Natural killer cell (primary cell): ENCODE measurements at regions not wholly inside any gene's neighbourhood (a gene's known extent, or its start where the extent isn't known, plus 50 kb on each side); places are given as distances from the start of the nearest gene placed in this dataset.

ENCODE experiments used
- ATAC-seq, 3 donors: fragments of 150-1000 bp in 2 of 3; fragments of 200-7000 bp in 1 of 3; cut with Tn5 transposase; 1 replicate in 1 of 3; 2 replicates in 2 of 3; pipeline ENCODE4 v1.10.0; 2021; ENCODE audit warnings: mild to moderate bottlenecking in 2 of 3, moderate library complexity in 2 of 3
- DNase-seq, 2 donors: peaks; one replicate each; pipeline versions ENCODE4 v3.0.0 to v3.0.0-alpha.2; 2013 to 2021; ENCODE audit warnings: mixed read lengths in 1 of 2
- H3K27ac ChIP-seq: one replicate; pipeline ENCODE4 v1.5.1; 2013; ENCODE audit warnings: mild to moderate bottlenecking, low read length
- H3K27me3 ChIP-seq: one replicate; pipeline ENCODE4 v1.6.1; 2013; ENCODE audit warnings: low read length; ENCODE audit not compliant: control insufficient read depth, insufficient read depth
- H3K36me3 ChIP-seq: one replicate; pipeline ENCODE4 v1.6.1; 2013; ENCODE audit warnings: low read length; ENCODE audit not compliant: control insufficient read depth, insufficient read depth
- H3K4me1 ChIP-seq: one replicate; pipeline ENCODE4 v1.6.1; 2013; ENCODE audit warnings: low read length; ENCODE audit not compliant: control insufficient read depth, insufficient read depth
- H3K4me3 ChIP-seq: one replicate; pipeline ENCODE4 v1.5.1; 2013; ENCODE audit warnings: low read length
- H3K9me3 ChIP-seq: one replicate; pipeline ENCODE4 v1.6.1; 2013; ENCODE audit warnings: low read length; ENCODE audit not compliant: control insufficient read depth, insufficient read depth
- H3K27ac Mint-ChIP-seq, 2 donors: one replicate each; pipeline ENCODE4 v1.8.0; 2022; ENCODE audit warnings: mild to moderate bottlenecking in 2 of 2, mixed read lengths in 2 of 2, moderate library complexity in 1 of 2
- H3K27me3 Mint-ChIP-seq, 2 donors: one replicate each; pipeline ENCODE4 v1.8.0; 2022; ENCODE audit warnings: low read depth in 2 of 2, mixed read lengths in 2 of 2
- H3K36me3 Mint-ChIP-seq: one replicate; pipeline ENCODE4 v1.8.0; 2022; ENCODE audit warnings: mixed read lengths
- H3K4me1 Mint-ChIP-seq, 2 donors: one replicate each; pipeline ENCODE4 v1.8.0; 2022; ENCODE audit warnings: mixed read lengths in 2 of 2
- H3K4me3 Mint-ChIP-seq: one replicate; pipeline ENCODE4 v1.8.0; 2022; ENCODE audit warnings: mild to moderate bottlenecking, moderate library complexity, mixed read lengths
- H3K9me3 Mint-ChIP-seq, 2 donors: one replicate each; pipeline ENCODE4 v1.8.0; 2022; ENCODE audit warnings: mixed read lengths in 2 of 2
- WGBS: methylation state at CpG from one replicate; pipeline ENCODE4 v1.1.7; 2013; ENCODE audit warnings: missing lambda C conversion rate; ENCODE audit not compliant: insufficient coverage; 5-methylcytosine and 5-hydroxymethylcytosine counted together
- intact Hi-C: fragments of 100-400 bp; cut with micrococcal nuclease; formaldehyde crosslinking; loops from one replicate; pipeline ENCODE4 v1.14.2; 2022
- TF ChIP-seq, protein P1 (sequence below): fragments of 200-600 bp; IDR thresholded peaks from one replicate; pipeline ENCODE4 v1.8.0; 2022; ENCODE audit warnings: antibody characterized with exemption

DNA sequence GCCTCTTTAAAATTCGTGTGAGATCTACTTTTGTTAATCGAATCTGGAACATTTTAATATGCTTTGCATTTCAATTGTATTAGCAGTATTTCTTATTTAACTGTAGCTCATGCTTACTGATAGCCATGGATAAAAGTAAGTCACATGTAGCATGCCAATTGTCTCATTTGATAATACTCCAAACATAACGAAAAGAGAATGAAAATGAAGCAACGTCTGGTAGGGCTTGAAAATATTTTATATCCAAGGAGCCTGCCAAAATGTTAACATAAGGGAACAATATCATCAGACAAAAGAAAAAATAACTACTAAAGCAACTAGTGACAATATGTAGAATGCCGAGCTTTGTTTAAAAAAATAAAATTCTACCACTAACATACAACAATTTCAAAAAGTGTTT, 94.1 kb upstream of the MID1 start:
- TF ChIP-seq, protein P1, sequence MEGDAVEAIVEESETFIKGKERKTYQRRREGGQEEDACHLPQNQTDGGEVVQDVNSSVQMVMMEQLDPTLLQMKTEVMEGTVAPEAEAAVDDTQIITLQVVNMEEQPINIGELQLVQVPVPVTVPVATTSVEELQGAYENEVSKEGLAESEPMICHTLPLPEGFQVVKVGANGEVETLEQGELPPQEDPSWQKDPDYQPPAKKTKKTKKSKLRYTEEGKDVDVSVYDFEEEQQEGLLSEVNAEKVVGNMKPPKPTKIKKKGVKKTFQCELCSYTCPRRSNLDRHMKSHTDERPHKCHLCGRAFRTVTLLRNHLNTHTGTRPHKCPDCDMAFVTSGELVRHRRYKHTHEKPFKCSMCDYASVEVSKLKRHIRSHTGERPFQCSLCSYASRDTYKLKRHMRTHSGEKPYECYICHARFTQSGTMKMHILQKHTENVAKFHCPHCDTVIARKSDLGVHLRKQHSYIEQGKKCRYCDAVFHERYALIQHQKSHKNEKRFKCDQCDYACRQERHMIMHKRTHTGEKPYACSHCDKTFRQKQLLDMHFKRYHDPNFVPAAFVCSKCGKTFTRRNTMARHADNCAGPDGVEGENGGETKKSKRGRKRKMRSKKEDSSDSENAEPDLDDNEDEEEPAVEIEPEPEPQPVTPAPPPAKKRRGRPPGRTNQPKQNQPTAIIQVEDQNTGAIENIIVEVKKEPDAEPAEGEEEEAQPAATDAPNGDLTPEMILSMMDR: no peak
- no peak overlapping the region for H3K27ac ChIP-seq
- H3K4me3 ChIP-seq: no peak overlapping the region
- DNase-seq: no peak
- WGBS: no CpG with 5 or more reads among the region's 5 CpGs
- intact Hi-C loops: no loop called here
- ATAC-seq: no peak
- H3K9me3 Mint-ChIP-seq: no peaks in the 10 kb centered on the region
- no peak overlapping the region for H3K4me3 Mint-ChIP-seq
- peaks cover 3 to 9% of the 10 kb centered on the region in 2 donors for H3K27me3 Mint-ChIP-seq
- H3K27ac Mint-ChIP-seq: no peak overlapping the region
- no peaks in the 10 kb centered on the region for H3K4me1 ChIP-seq
- H3K27me3 ChIP-seq: no peaks in the 10 kb centered on the region
- no peaks in the 10 kb centered on the region for H3K36me3 ChIP-seq
- H3K36me3 Mint-ChIP-seq: no peaks in the 10 kb centered on the region
- no peaks in the 10 kb centered on the region for H3K4me1 Mint-ChIP-seq
- no peaks in the 10 kb centered on the region for H3K9me3 ChIP-seq

DNA sequence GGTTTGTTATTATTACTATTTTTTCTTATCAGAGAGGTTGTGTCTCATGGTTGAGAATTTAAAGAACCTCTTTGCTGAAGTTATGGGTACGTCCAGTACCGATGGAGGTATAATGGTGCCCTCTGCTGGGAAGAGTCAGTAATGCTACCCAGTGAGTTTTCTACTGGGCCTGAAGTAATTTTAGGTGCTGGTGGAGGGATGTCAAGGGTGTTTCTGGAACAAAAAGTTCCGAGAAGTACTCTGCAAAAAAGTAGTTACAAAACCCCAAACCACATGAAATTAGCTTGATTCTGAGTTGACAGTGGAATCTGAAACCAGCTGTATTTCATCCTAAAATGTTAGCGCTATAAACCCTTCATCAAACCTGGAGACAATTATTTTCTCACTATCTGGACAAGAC, 102.5 kb upstream of the MID1 start:
- DNase-seq (peak in 1 of 2 donors; percentile 46), ATAC-seq (peak in 1 of 3 donors; percentile 58)
- Mint-ChIP-seq H3K9me3 (no peaks in the 10 kb centered on the region), H3K4me1 (no peaks in the 10 kb centered on the region), H3K36me3 (no peaks in the 10 kb centered on the region), H3K27ac (no peak overlapping the region), H3K27me3 (peaks cover 0 to 11% of the 10 kb centered on the region in 2 donors), H3K4me3 (no peak overlapping the region)
- no peaks in the 10 kb centered on the region for H3K4me1 ChIP-seq
- TF ChIP-seq, protein P1: peak; percentile 18
- H3K36me3 ChIP-seq: no peaks in the 10 kb centered on the region
- H3K27me3 ChIP-seq: no peaks in the 10 kb centered on the region
- intact Hi-C loops: loop anchor here (1.0 to 10.0 kb wide), 2 partner anchors 412 to 534 kb away; no protein-coding TSS in a partner anchor
- no peaks in the 10 kb centered on the region for H3K9me3 ChIP-seq
- 35% methylated on average over 3 of the region's 4 CpGs for whole genome bisulfite sequencing
- no peak overlapping the region for H3K27ac ChIP-seq
- no peak overlapping the region for H3K4me3 ChIP-seq

DNA sequence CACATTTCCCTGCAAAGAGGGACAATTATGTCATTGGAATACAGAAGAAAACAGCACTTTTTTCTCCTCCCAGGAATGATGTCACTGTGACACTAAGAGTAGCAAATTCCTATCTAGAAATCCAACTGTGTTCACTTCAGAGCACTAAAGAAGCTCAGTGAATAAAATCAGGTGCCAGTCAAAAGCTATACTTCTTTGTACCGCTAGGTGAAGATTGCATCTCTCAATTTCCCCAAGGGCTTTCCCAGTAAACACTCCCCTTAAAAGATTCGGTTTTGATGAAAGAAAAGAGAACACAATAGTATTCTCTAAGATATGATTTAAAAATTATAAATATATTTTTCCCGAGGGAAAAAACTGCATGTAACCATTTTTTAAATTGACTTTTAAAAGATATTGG, 104.7 kb upstream of the MID1 start:
- no peak overlapping the region for H3K27ac ChIP-seq
- H3K27me3 ChIP-seq: no peaks in the 10 kb centered on the region
- Mint-ChIP-seq H3K4me3 (no peak overlapping the region), H3K27me3 (peaks cover 0 to 14% of the 10 kb centered on the region in 2 donors), H3K4me1 (no peaks in the 10 kb centered on the region), H3K27ac (no peak overlapping the region), H3K36me3 (no peaks in the 10 kb centered on the region), H3K9me3 (no peaks in the 10 kb centered on the region)
- H3K9me3 ChIP-seq: no peaks in the 10 kb centered on the region
- ATAC-seq: no peak
- no CpG with 5 or more reads among the region's 3 CpGs for WGBS
- TF ChIP-seq, protein P1: no peak
- no peaks in the 10 kb centered on the region for H3K36me3 ChIP-seq
- H3K4me3 ChIP-seq: no peak overlapping the region
- intact Hi-C loops: loop anchor here (10.0 kb wide), 1 partner anchor 410 kb away; no protein-coding TSS in a partner anchor
- no peaks in the 10 kb centered on the region for H3K4me1 ChIP-seq
- DNase-seq: no peak

DNA sequence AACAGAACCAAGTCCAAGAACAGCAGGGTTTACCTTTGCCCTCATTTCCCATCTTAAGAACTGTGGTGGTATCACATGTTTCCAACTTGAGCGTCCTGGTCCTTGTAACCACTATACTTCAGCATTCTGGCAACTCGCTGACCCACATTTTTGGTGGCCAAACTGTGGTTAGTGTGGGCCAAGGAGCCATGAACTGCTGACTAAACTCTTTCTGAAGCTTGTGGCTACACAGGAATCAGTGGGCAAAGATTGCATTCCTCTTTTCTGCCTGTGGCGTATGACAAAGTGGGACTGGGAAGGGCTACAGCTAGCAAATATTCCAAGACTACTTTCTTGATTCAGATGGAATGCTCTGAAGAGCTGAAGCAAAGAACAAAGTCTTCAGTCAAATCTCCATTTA, 106.3 kb upstream of the MID1 start:
- H3K27ac ChIP-seq: no peak overlapping the region
- intact Hi-C loops: loop anchor here (10.0 kb wide), 1 partner anchor 408 kb away; no protein-coding TSS in a partner anchor
- WGBS: 37% methylated on average over 2 of the region's 3 CpGs
- DNase-seq (no peak), ATAC-seq (no peak)
- H3K36me3 Mint-ChIP-seq: no peaks in the 10 kb centered on the region
- no peaks in the 10 kb centered on the region for H3K9me3 Mint-ChIP-seq
- H3K27ac Mint-ChIP-seq: no peak overlapping the region
- TF ChIP-seq, protein P1: no peak
- no peak overlapping the region for H3K4me3 ChIP-seq
- H3K4me3 Mint-ChIP-seq: no peak overlapping the region
- H3K27me3 Mint-ChIP-seq: peaks cover 0 to 14% of the 10 kb centered on the region in 2 donors
- H3K27me3 ChIP-seq: no peaks in the 10 kb centered on the region
- no peaks in the 10 kb centered on the region for H3K4me1 Mint-ChIP-seq
- H3K9me3 ChIP-seq: no peaks in the 10 kb centered on the region
- no peaks in the 10 kb centered on the region for H3K4me1 ChIP-seq
- H3K36me3 ChIP-seq: no peaks in the 10 kb centered on the region
